Activated naive CD4-positive, alpha-beta T cell treated with anti-CD3 and anti-CD28 coated beads, Interleukin-2, amount 50 U/mL, for 16 hours (primary cell): ENCODE measurements at regions not wholly inside any gene's neighbourhood (a gene's known extent, or its start where the extent isn't known, plus 50 kb on each side); places are given as distances from the start of the nearest gene placed in this dataset.

Source experiments
- DNase-seq: peaks from one replicate; pipeline ENCODE4 v3.0.0-alpha.2; 2020

DNA sequence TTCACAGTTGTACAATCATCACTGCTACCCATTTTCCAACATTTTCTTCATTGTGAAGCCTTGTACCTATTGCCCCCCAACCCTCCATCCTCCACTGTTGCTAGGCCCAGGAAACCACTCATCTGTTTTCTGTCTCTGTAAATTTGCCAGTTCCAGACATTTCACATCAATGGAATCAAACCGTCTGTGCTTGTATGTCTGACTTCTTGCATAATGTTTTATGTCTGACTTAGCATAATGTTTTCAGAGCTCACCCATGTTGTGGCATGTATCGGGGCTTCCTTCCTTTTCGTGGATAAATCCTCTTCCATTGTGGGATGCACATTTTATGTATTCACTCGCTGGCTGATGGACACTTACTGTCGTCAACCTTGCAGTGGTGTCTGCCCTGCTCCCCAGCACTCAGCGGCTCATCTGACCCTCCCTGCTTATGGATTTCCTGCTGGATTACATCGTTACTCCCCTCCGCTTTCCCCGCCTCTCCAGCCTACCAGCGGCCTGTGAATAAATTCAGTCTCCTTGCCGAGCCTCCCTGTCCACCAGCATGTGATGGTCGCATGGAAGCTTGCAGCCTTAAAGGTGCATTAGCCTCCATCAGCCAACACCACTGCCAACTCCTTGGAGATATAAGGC, 727.6 kb upstream of the TMEM132C start:
- no peak for DNase-seq

GRCh38 chr12:127542391-127542790, 724.6 kb upstream of the TMEM132C start:
- DNase-seq: no peak

GRCh38 chr12:127542931-127543330, 724.0 kb upstream of the TMEM132C start:
- DNase-seq: no peak

DNA sequence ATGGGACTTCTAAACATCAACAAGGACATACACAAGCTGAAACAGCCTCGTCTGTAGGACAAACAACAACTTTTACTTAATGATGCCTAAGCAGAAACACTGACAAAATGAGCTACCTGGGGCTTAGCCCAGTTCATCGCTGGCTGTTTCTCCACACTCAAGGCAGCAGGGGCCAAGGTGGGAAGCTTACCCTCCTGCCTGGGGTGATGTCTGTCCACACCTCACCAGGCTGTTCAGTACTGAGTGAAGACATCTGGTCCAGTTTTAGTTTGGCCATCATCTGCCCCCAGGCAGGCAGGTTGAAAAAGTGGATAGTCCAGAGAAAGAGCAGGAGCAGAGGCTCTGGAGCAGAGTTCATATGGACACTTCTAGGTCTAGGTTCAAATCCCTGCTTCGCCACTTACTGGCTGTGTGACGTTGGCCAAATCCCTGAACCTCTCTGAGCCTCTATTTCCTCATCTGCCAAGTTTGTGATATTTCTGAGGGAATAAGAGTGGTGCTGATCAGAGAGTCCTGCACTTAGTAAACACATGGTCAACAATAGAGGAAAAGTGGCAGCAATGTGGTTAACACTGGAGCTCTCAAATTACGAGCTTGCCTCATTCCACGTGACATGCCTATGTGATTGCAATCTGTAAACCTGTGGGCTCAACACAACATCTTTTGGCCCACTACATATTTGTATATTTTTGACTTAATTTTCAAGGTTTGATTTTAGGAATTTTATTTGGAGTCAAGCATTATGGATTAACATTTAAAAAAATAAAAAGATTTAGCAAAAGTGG, 720.1 kb upstream of the TMEM132C start:
- DNase-seq: no peak

DNA sequence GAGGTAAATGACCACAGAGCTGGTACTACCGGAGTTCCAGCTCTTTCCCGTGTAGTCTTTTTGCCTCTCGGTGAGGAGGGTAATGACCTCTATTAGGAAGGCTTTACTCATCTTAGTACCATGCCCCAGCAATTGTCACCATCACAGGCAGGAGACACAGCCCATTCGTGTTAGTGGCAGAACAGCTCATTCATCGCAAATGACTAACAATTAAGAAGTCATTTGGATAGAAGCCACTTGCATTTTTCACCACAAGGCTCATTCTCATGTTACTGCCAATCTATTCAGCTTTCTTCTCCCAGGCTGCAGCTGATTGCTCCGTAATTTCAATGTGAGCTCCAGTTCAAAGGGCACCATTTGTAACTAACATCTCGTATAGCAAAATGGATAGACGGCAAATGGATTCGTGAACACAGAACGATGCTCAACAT, 718.8 kb upstream of the TMEM132C start:
- no peak for DNase-seq

DNA sequence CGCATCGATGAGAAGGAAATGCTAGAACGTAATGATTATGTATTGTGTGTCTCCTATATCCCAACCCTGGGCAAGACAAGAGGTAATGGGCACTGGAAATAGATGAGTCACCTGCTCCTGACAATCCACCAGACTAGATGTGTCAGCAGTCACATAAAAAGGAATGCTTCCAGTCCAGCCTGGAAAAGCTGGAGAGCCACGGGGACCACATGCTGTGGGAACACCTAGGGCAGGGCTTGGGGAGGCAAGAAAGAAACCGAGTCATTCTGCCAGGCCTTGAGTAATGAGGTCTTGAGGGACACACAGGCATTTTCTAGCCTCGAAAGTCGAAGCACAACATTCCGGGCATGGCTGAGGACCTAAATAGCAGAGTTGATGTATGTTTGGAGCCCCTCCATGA, 716.7 kb upstream of the TMEM132C start:
- no peak for DNase-seq

DNA sequence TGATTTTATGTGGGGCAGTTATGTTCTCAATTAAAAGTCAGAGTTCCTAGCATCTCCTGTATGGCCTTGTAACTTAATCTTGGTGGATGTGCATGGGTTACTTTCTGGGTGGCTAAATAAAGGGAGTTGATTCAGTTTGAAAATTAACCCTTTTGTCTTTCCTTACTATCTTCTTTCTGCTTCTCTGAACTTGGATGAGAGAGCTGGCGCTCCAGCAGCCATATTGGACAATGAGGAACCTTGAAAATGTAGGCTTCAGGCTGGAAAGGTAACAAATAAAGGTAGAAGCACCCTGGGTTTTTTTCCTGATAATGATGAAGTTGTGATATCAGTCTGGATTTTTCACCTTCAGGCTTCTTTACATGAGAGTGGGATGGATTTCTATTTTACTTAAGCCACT, 714.1 kb upstream of the TMEM132C start:
- no peak for DNase-seq

GRCh38 chr12:127555071-127555470, 711.9 kb upstream of the TMEM132C start:
- DNase-seq: no peak

- DNase-seq: no peak
Observed at GRCh38 chr12:127556231-127556886, 710.6 kb upstream of the TMEM132C start.

DNA sequence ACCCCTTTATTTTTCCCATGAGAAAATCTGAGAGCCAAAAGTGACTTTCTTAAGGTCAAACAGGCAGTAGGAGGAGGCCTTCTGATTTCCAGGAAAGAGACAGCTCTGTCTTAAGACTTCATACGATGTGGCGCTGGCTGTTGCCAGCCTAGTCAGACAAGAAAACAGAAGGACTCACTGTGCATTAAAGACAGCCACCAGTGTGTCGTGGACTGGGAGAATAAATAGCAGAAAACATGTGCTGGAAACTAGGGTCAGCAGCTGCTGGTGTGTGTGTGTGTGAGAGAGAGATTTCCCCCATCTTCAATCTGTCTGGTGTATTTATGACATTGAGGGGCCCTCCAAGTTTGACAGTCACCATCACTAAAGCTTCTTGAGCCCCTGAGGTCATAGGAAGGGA, 708.6 kb upstream of the TMEM132C start:
- DNase-seq: no peak

GRCh38 chr12:127559349-127560040, 707.5 kb upstream of the TMEM132C start:
- peak; percentile 43 for DNase-seq

GRCh38 chr12:127560041-127560478, 706.9 kb upstream of the TMEM132C start:
- no peak for DNase-seq

- DNase-seq: no peak
Observed at GRCh38 chr12:127562816-127563215, 704.2 kb upstream of the TMEM132C start.

DNA sequence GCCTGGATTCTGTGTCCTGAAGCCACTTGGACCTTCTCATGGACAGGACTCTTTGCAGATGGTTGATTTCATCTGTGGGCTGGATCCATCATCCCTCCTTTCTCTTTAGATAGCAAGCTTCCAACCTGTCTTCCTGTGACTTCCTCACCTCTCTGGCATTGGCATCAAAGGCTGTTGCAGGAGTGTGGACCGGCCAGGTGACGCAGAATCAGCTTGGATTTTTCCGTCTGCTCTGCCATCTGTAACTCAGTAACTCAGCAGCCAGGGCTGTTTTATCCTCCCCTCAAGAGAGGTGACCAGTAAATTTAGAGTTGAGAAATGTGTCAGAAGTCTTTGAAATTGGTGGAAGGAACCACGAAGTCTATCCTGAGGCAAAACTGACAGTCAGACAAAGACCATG, 701.7 kb upstream of the TMEM132C start:
- DNase-seq: no peak

DNA sequence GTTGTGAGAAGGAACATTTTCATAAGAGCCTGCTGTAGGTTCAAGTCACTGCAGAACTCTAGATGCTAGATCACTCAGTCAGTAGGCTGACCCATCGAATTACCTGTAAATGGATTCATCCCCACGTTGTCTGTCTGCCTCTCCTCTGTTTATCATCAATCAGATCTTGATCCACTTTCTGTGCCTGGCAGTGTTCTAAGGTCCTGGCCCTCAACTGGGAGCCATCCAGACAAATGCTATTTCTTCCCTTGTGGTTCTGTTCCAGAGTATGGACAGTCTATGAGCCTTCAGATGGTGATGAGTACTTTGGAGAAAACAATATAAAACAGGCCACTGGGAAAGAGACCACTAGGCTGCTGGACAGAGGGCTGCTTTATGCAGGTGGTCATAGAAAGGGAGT, 699.4 kb upstream of the TMEM132C start:
- DNase-seq: no peak

- no peak for DNase-seq
Observed at GRCh38 chr12:127570387-127570786, 696.6 kb upstream of the TMEM132C start.

- no peak for DNase-seq
Observed at GRCh38 chr12:127570793-127571360, 696.1 kb upstream of the TMEM132C start.

GRCh38 chr12:127571578-127571977, 695.4 kb upstream of the TMEM132C start:
- DNase-seq: no peak

DNA sequence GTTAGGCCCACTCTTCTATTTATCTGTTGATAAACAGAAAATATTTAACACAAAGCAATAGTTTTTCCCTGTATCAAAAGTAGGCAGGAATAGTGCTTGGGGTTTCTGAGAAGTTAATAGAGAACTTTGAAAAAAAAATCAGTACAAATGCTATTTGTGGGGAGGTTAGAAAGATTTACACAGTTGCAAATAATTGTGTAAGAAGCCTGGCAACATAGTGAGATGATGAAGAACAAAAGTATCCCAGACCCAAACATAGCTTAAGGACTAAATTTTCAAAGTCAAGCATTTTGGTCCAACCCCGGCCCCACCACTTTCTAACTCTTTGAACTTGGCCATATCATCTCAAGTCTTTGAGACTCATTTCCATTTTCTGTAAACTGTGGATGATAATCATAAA, 687.5 kb upstream of the TMEM132C start:
- no peak for DNase-seq

DNA sequence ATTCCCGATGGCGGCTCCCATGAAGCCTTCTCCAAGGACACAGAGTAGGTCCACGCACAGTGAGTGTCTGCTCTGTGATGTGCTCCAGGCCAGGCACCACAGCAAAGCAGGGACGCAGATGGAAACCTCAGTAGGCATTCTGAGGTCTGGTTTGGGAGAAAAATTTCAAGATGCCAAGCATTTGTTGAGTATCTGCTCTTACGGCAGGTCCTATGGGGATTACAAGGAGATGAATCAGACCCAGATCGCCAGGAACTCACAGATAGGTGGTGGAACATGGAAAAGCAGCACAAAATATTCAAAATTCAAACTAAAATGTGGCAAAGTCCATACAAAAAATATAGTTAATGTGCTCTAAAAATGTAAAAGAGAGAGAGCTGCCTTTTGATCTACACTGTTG, 684.9 kb upstream of the TMEM132C start:
- DNase-seq: no peak

GRCh38 chr12:127583041-127583440, 683.9 kb upstream of the TMEM132C start:
- no peak for DNase-seq

GRCh38 chr12:127588249-127588648, 678.7 kb upstream of the TMEM132C start:
- DNase-seq: no peak

DNA sequence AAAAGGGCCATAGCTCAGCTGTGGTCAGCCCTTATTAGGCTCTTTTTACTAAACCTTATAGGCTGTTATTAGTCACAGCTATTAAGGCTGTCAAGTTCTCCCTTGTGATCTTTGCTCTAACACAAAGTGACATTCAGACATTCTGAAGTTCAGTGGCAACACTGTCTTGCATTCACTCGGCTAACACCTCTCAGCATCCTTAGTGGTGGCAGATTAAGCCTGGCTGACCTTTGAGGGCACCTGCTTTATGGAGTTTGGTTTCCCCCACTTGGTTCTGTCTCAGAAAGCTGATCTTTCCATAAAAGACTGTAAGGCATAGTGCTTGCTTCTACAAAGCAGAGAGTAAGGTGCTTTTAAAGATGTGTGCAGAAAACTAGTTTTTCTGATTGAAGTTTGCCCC, 677.4 kb upstream of the TMEM132C start:
- DNase-seq: no peak
